Naive thymus-derived CD4-positive, alpha-beta T cell (primary cell): ENCODE measurements at regions not wholly inside any gene's neighbourhood (a gene's known extent, or its start where the extent isn't known, plus 50 kb on each side); places are given as distances from the start of the nearest gene placed in this dataset.

ENCODE experiments used
- ATAC-seq: fragments of 150-1000 bp; cut with Tn5 transposase; 2 replicates; pipeline ENCODE4 v1.10.0; 2021; ENCODE audit warnings: mild to moderate bottlenecking, moderate library complexity
- CTCF ChIA-PET: fragments of 350-600 bp; sonication (Branson Sonifier 250); formaldehyde crosslinking; loops from one replicate; lab custom pipeline; 2021; ENCODE audit warnings: antibody characterized with exemption; lab: Charles Lee
- POLR2A ChIA-PET: fragments of 350-600 bp; sonication (Branson Sonifier 250); formaldehyde crosslinking; loops from one replicate; lab custom pipeline; 2021; ENCODE audit warnings: antibody characterized with exemption, inconsistent platforms; lab: Charles Lee
- DNase-seq, 9 donors: peaks; one replicate each; pipeline versions ENCODE4 v3.0.0 to v3.0.0-alpha.2; 2020 to 2022; ENCODE audit warnings: mixed read lengths in 1 of 9
- H3K27ac ChIP-seq: one replicate; pipeline ENCODE4 v1.7.0; 2013; ENCODE audit warnings: mild to moderate bottlenecking, low read depth, low read length, moderate library complexity
- H3K27me3 ChIP-seq, 2 donors: one replicate each; pipeline ENCODE4 v1.7.0; 2013; ENCODE audit warnings: low read length in 2 of 2, mild to moderate bottlenecking in 2 of 2, moderate library complexity in 2 of 2; ENCODE audit not compliant: control insufficient read depth in 2 of 2, insufficient read depth in 2 of 2
- H3K36me3 ChIP-seq, 3 experiments: 1 replicate in 2 of 3; 2 replicates in 1 of 3; pipeline ENCODE4 v1.7.0; 2013; ENCODE audit warnings: low read length in 3 of 3, mild to moderate bottlenecking in 3 of 3, moderate library complexity in 1 of 3; ENCODE audit not compliant: insufficient read depth in 3 of 3, control insufficient read depth in 2 of 3
- H3K4me1 ChIP-seq, 2 donors: one replicate each; pipeline ENCODE4 v1.7.0; 2013; ENCODE audit warnings: low read length in 2 of 2, mild to moderate bottlenecking in 2 of 2, moderate library complexity in 1 of 2; ENCODE audit not compliant: control insufficient read depth in 2 of 2, insufficient read depth in 2 of 2
- H3K4me3 ChIP-seq: 2 replicates; pipeline ENCODE4 v1.7.0; 2013; ENCODE audit warnings: mild to moderate bottlenecking, low read length
- H3K9me3 ChIP-seq, 3 experiments: 1 replicate in 2 of 3; 2 replicates in 1 of 3; pipeline ENCODE4 v1.7.0; 2013; ENCODE audit warnings: low read length in 3 of 3; ENCODE audit not compliant: control insufficient read depth in 2 of 3
- H3K27ac Mint-ChIP-seq, 9 donors: one replicate each; pipeline ENCODE4 v1.8.0; 2020 to 2022; ENCODE audit warnings: mixed read lengths in 9 of 9, mild to moderate bottlenecking in 8 of 9, moderate library complexity in 5 of 9, inconsistent platforms in 2 of 9
- H3K27me3 Mint-ChIP-seq, 5 donors: one replicate each; pipeline ENCODE4 v1.8.0; 2021 to 2022; ENCODE audit warnings: mixed read lengths in 5 of 5, mild to moderate bottlenecking in 1 of 5
- H3K36me3 Mint-ChIP-seq, 5 donors: one replicate each; pipeline ENCODE4 v1.8.0; 2020 to 2022; ENCODE audit warnings: mixed read lengths in 5 of 5, mild to moderate bottlenecking in 3 of 5, inconsistent platforms in 1 of 5
- H3K4me1 Mint-ChIP-seq, 7 donors: one replicate each; pipeline ENCODE4 v1.8.0; 2020 to 2022; ENCODE audit warnings: mixed read lengths in 7 of 7, mild to moderate bottlenecking in 3 of 7, inconsistent platforms in 1 of 7
- H3K4me3 Mint-ChIP-seq, 10 donors: one replicate each; pipeline ENCODE4 v1.8.0; 2020 to 2022; ENCODE audit warnings: mild to moderate bottlenecking in 10 of 10, mixed read lengths in 10 of 10, moderate library complexity in 6 of 10, inconsistent platforms in 2 of 10
- H3K9me3 Mint-ChIP-seq, 11 donors: one replicate each; pipeline ENCODE4 v1.8.0; 2020 to 2022; ENCODE audit warnings: mixed read lengths in 11 of 11, mild to moderate bottlenecking in 4 of 11, inconsistent platforms in 1 of 11, moderate library complexity in 1 of 11
- intact Hi-C, 2 donors: fragments of 100-400 bp; cut with micrococcal nuclease; formaldehyde crosslinking; loops; one replicate each; pipeline ENCODE4 v1.15.1; 2023

DNA sequence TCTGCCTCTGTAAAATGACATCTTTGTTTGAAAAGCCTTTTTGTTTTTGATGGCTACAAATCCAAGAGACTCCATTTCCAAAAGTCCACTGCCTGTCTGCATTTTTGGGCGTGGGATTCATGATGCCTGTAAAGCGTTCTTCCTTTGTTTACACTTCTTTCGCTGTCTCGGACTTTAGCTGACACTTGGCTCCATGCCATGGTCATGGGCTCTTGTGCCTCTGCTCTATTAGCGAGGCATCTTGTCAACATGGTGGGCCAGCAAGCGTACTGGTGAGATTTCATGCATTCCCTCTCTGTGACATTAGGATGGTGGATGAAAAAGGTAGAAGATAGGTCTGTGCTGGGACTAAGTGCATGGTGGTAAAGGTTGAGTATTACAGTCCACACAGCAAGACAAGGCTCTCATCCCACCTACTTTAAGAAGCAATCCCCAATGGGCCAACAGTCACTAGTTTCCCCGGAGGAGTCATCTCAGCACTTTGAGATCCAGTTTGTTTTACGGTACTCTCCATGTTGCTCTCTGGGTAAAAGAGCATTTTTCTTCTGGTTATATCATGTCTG lies 298.2 kb upstream of the KLF3 start:
- ChIA-PET CTCF (interaction anchor here (0.5 kb wide), 1 partner anchor 57 kb away, joined by 6 read pairs; no protein-coding TSS in a partner anchor), POLR2A (interaction anchor here (0.6 to 1.2 kb wide), 2 partner anchors 30 to 302 kb away, joined by 3 read pairs; no protein-coding TSS in a partner anchor)
- Histone ChIP-seq H3K4me3 (no peak overlapping the region), H3K9me3 (no peaks in the 10 kb centered on the region), H3K36me3 (no peaks in the 10 kb centered on the region), H3K27me3 (no peaks in the 10 kb centered on the region), H3K4me1 (no peaks in the 10 kb centered on the region), H3K27ac (no peak overlapping the region)
- Mint-ChIP-seq H3K36me3 (peaks cover 0 to 7% (median 0%) of the 10 kb centered on the region in 5 donors), H3K27me3 (peaks cover 0 to 15% (median 0%) of the 10 kb centered on the region in 5 donors), H3K9me3 (peaks cover 0 to 2% (median 0%) of the 10 kb centered on the region in 11 donors), H3K4me1 (peaks cover 0 to 38% (median 31%) of the 10 kb centered on the region in 7 donors), H3K27ac (peak overlapping the region in 6 of 9 donors; percentile 5 to 90 (median 60)), H3K4me3 (peak overlapping the region in 4 of 10 donors; percentile 1 to 51 (median 22))
- DNase-seq (no peak), ATAC-seq (no peak)
- intact Hi-C loops: no loop called here

DNA sequence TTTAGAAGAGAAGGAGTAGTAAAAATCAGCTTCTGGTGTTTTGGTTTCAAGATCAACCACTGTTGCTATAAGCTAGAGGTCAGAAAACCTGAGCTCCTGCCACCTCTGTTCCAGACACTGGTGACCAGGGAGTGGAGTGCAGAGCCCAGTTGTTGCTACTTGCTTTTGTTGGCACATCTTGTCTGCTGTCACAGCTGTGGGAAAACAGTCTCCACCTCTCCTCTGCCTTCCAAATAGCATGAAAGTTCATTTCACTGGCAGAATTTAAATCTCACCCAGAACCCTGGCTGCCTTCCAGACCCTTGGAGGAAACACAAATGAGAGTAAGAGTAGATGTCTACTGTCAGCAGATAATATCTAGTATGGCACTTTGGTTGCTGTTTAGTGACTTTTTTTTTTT lies 297.5 kb upstream of the KLF3 start:
- Mint-ChIP-seq H3K36me3 (peaks cover 0 to 7% (median 0%) of the 10 kb centered on the region in 5 donors), H3K4me1 (peaks cover 0 to 40% (median 31%) of the 10 kb centered on the region in 7 donors), H3K27me3 (peaks cover 0 to 15% (median 0%) of the 10 kb centered on the region in 5 donors), H3K27ac (peak overlapping the region in 8 of 9 donors; percentile 5 to 90 (median 42)), H3K9me3 (peaks cover 0 to 2% (median 0%) of the 10 kb centered on the region in 11 donors), H3K4me3 (peak overlapping the region in 6 of 10 donors; percentile 1 to 51 (median 14))
- intact Hi-C loops: no loop called here
- no peak overlapping the region for H3K27ac ChIP-seq
- DNase-seq (no peak), ATAC-seq (no peak)
- no peaks in the 10 kb centered on the region for H3K27me3 ChIP-seq
- H3K4me3 ChIP-seq: no peak overlapping the region
- ChIA-PET CTCF (no interaction called here), POLR2A (interaction anchor here (1.2 kb wide), 1 partner anchor 302 kb away, joined by 3 read pairs; no protein-coding TSS in a partner anchor)
- no peaks in the 10 kb centered on the region for H3K36me3 ChIP-seq
- H3K9me3 ChIP-seq: no peaks in the 10 kb centered on the region
- no peaks in the 10 kb centered on the region for H3K4me1 ChIP-seq

DNA sequence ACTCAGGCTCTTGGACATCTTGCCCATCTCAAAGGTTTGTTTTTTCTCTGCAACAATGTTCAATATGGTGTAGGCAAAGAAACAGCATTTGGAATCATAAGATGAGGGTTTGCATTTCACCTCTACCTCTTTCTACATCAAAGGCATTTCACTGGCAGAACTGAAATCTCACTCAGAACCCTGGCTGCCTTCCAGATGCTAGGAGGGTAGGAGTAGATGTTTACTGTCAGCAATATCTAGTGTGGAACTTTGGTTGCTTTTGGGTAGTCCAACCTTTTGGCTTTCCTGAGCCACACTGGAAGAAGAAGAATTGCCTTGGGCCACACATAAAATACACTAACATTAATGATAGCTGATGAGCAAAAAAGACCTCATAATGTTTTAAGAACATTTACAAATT lies 297.0 kb upstream of the KLF3 start:
- ATAC-seq (no peak), DNase-seq (peak in 3 of 9 donors; percentile 10 to 14 (median 11))
- ChIA-PET CTCF (no interaction called here), POLR2A (interaction anchor here (1.2 kb wide), 1 partner anchor 301 kb away, joined by 3 read pairs; no protein-coding TSS in a partner anchor)
- H3K4me3 ChIP-seq: no peak overlapping the region
- Mint-ChIP-seq H3K4me3 (peak overlapping the region in 4 of 10 donors; percentile 1 to 51 (median 14)), H3K36me3 (peaks cover 0 to 7% (median 0%) of the 10 kb centered on the region in 5 donors), H3K27me3 (peaks cover 0 to 15% (median 0%) of the 10 kb centered on the region in 5 donors), H3K9me3 (peaks cover 0 to 2% (median 0%) of the 10 kb centered on the region in 11 donors), H3K4me1 (peaks cover 0 to 46% (median 35%) of the 10 kb centered on the region in 7 donors), H3K27ac (peak overlapping the region in 5 of 9 donors; percentile 7 to 58 (median 41))
- no peaks in the 10 kb centered on the region for H3K36me3 ChIP-seq
- H3K4me1 ChIP-seq: peaks cover 0 to 2% of the 10 kb centered on the region in 2 donors
- intact Hi-C loops: no loop called here
- H3K9me3 ChIP-seq: no peaks in the 10 kb centered on the region
- H3K27me3 ChIP-seq: no peaks in the 10 kb centered on the region
- H3K27ac ChIP-seq: no peak overlapping the region

DNA sequence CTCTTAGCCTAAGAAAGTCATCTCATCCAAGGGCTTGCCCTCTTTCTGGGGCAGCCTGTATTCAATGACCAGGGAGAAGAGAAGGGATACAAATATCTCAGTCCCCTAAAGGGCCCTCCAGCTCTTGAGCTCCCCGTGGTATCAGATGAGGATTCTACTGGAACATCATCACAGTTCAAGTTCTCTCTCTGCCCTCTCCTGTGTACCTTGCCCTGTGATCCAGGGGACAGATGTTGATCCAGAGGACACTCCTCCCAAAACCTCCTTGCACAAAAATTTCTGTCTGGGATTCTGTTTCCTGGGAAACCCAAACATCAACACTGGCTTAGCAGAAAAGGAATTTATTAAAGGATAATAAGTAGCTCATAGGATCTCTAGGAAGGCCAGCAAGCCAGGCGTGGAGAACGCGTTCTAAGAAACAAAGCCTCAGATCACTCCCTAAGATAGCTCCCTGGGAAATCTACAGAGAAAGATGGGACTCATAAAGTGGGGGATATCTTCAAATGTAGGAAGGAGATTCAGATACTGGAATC lies 296.3 kb upstream of the KLF3 start:
- Mint-ChIP-seq H3K27ac (peak overlapping the region in 2 of 9 donors; percentile 29 to 58), H3K9me3 (peaks cover 0 to 7% (median 0%) of the 10 kb centered on the region in 11 donors), H3K36me3 (peaks cover 0 to 7% (median 0%) of the 10 kb centered on the region in 5 donors), H3K27me3 (peaks cover 0 to 15% (median 0%) of the 10 kb centered on the region in 5 donors), H3K4me3 (peak overlapping the region in 1 of 10 donors; percentile 51), H3K4me1 (peaks cover 0 to 53% (median 43%) of the 10 kb centered on the region in 7 donors)
- no peaks in the 10 kb centered on the region for H3K36me3 ChIP-seq
- intact Hi-C loops: no loop called here
- CTCF ChIA-PET: no interaction called here
- DNase-seq (no peak), ATAC-seq (no peak)
- H3K27ac ChIP-seq: no peak overlapping the region
- no peaks in the 10 kb centered on the region for H3K27me3 ChIP-seq
- no peak overlapping the region for H3K4me3 ChIP-seq
- POLR2A ChIA-PET: no interaction called here
- peaks cover 0 to 3% (median 0%) of the 10 kb centered on the region in 3 experiments for H3K9me3 ChIP-seq
- H3K4me1 ChIP-seq: peaks cover 0 to 3% of the 10 kb centered on the region in 2 donors

- H3K36me3 Mint-ChIP-seq: peaks cover 0 to 7% (median 0%) of the 10 kb centered on the region in 5 donors
- CTCF ChIA-PET: no interaction called here
- peaks cover 0 to 15% (median 0%) of the 10 kb centered on the region in 5 donors for H3K27me3 Mint-ChIP-seq
- DNase-seq (no peak), ATAC-seq (peak; percentile 51)
- Histone ChIP-seq H3K4me3 (no peak overlapping the region), H3K9me3 (peaks cover 0 to 4% (median 0%) of the 10 kb centered on the region in 3 experiments), H3K27ac (no peak overlapping the region), H3K36me3 (no peaks in the 10 kb centered on the region), H3K27me3 (no peaks in the 10 kb centered on the region), H3K4me1 (peaks cover 0 to 7% of the 10 kb centered on the region in 2 donors)
- peak overlapping the region in 1 of 10 donors; percentile 3 for H3K4me3 Mint-ChIP-seq
- H3K9me3 Mint-ChIP-seq: peaks cover 0 to 7% (median 0%) of the 10 kb centered on the region in 11 donors
- POLR2A ChIA-PET: no interaction called here
- intact Hi-C loops: no loop called here
- peaks cover 0 to 62% (median 52%) of the 10 kb centered on the region in 7 donors for H3K4me1 Mint-ChIP-seq
- H3K27ac Mint-ChIP-seq: peak overlapping the region in 2 of 9 donors; percentile 2 to 46
Observed at GRCh38 chr4:38368613-38369012, 295.4 kb upstream of the KLF3 start.

GRCh38 chr4:38371391-38371851 lies 292.6 kb upstream of the KLF3 start:
- Mint-ChIP-seq H3K9me3 (peaks cover 0 to 7% (median 0%) of the 10 kb centered on the region in 11 donors), H3K4me1 (peaks cover 0 to 58% (median 44%) of the 10 kb centered on the region in 7 donors), H3K36me3 (peaks cover 0 to 10% (median 0%) of the 10 kb centered on the region in 5 donors), H3K27ac (peak overlapping the region in 1 of 9 donors; percentile 17), H3K27me3 (peaks cover 0 to 10% (median 0%) of the 10 kb centered on the region in 5 donors), H3K4me3 (peak overlapping the region in 1 of 10 donors; percentile 37)
- no peak for ATAC-seq
- Histone ChIP-seq H3K4me3 (no peak overlapping the region), H3K36me3 (no peaks in the 10 kb centered on the region), H3K27me3 (no peaks in the 10 kb centered on the region), H3K27ac (no peak overlapping the region), H3K4me1 (peaks cover 0 to 7% of the 10 kb centered on the region in 2 donors), H3K9me3 (peaks cover 0 to 4% (median 0%) of the 10 kb centered on the region in 3 experiments)
- POLR2A ChIA-PET: no interaction called here
- no peak for DNase-seq
- CTCF ChIA-PET: no interaction called here
- intact Hi-C loops: no loop called here
